Neural cell (in vitro differentiated cells): ENCODE measurements at regions not wholly inside any gene's neighbourhood (a gene's known extent, or its start where the extent isn't known, plus 50 kb on each side); places are given as distances from the start of the nearest gene placed in this dataset.

Experiments
- H2AFZ ChIP-seq: fragments of 200-600, 300-800 bp; sonication (generic), shearing (Covaris generic); 2 replicates; pipeline ENCODE4 v1.6.0; 2014; ENCODE audit warnings: low read depth, mild to moderate bottlenecking, antibody characterized with exemption, low read length, moderate library complexity
- H3F3A ChIP-seq: fragments of 200-600 bp; shearing (Covaris generic); 2 replicates; pipeline ENCODE4 v1.6.1; 2016; ENCODE audit warnings: mild to moderate bottlenecking, moderate library complexity, mixed read lengths, antibody characterized with exemption, low read length; ENCODE audit not compliant: insufficient read depth, poor library complexity, severe bottlenecking
- H3K27ac ChIP-seq: fragments of 200-600, 300-800 bp; sonication (generic), shearing (Covaris generic); 2 replicates; pipeline ENCODE4 v1.5.1; 2014; ENCODE audit warnings: mild to moderate bottlenecking, low read length, moderate library complexity
- H3K27me3 ChIP-seq: fragments of 300-800, 200-600 bp; sonication (generic), shearing (Covaris generic); 2 replicates; pipeline ENCODE4 v1.6.0; 2014; ENCODE audit warnings: mild to moderate bottlenecking, low read depth, low read length, moderate library complexity; ENCODE audit not compliant: insufficient read depth
- H3K36me3 ChIP-seq: fragments of 300-800, 200-600 bp; sonication (generic), shearing (Covaris generic); 2 replicates; pipeline ENCODE4 v1.5.1; 2014; ENCODE audit warnings: mild to moderate bottlenecking, antibody characterized with exemption, low read length, moderate library complexity; ENCODE audit not compliant: insufficient read depth
- H3K4me2 ChIP-seq: fragments of 300-800, 200-600 bp; sonication (generic), shearing (Covaris generic); 2 replicates; pipeline ENCODE4 v1.6.0; 2014; ENCODE audit warnings: mild to moderate bottlenecking, low read length
- H3K4me3 ChIP-seq: fragments of 300-800, 200-600 bp; sonication (generic), shearing (Covaris generic); 2 replicates; pipeline ENCODE4 v1.5.1; 2014; ENCODE audit warnings: mild to moderate bottlenecking, low read length, moderate library complexity
- H3K79me2 ChIP-seq: fragments of 200-600 bp; shearing (Covaris generic); replicated peaks from 2 replicates; pipeline ENCODE4 v1.6.0; 2014; ENCODE audit warnings: mild to moderate bottlenecking, low read length, moderate library complexity; ENCODE audit not compliant: insufficient read depth
- H3K9ac ChIP-seq: fragments of 300-800, 200-600 bp; sonication (generic), shearing (Covaris generic); 2 replicates; pipeline ENCODE4 v1.6.1; 2016; ENCODE audit warnings: mild to moderate bottlenecking, low read length, mixed read lengths
- H3K9me2 ChIP-seq: fragments of 200-600 bp; shearing (Covaris generic); 2 replicates; pipeline ENCODE4 v1.6.1; 2016; ENCODE audit warnings: mild to moderate bottlenecking, low read length, mixed read lengths; ENCODE audit not compliant: insufficient read depth
- H3K9me3 ChIP-seq: fragments of 200-600, 300-800 bp; sonication (generic), shearing (Covaris generic); 2 replicates; pipeline ENCODE4 v1.6.1; 2016; ENCODE audit warnings: mild to moderate bottlenecking, mixed run types, low read length, moderate library complexity, mixed read lengths
- H4K20me1 ChIP-seq: fragments of 200-600 bp; shearing (Covaris generic); 2 replicates; pipeline ENCODE4 v1.6.1; 2016; ENCODE audit warnings: mild to moderate bottlenecking, mixed run types; ENCODE audit not compliant: insufficient read depth
- CTCF ChIP-seq: fragments of 450-650 bp; IDR thresholded peaks from 2 replicates; pipeline ENCODE4 v1.5.1; 2014; ENCODE audit warnings: antibody characterized with exemption, mild to moderate bottlenecking, moderate library complexity; ENCODE audit not compliant: poor library complexity, severe bottlenecking
- EP300 ChIP-seq: fragments of 450-650 bp; conservative IDR thresholded peaks from 2 replicates; pipeline ENCODE4 v1.6.1; 2014; ENCODE audit warnings: antibody characterized with exemption, mild to moderate bottlenecking, moderate library complexity; ENCODE audit not compliant: poor library complexity, severe bottlenecking
- EZH2 ChIP-seq: fragments of 200-600, 300-800 bp; shearing (Covaris generic), sonication (generic); IDR thresholded peaks from 2 replicates; pipeline ENCODE4 v1.6.1; 2014; ENCODE audit warnings: antibody characterized with exemption, low read length, borderline replicate concordance, mild to moderate bottlenecking; ENCODE audit not compliant: insufficient read depth, poor library complexity, severe bottlenecking
- MXI1 ChIP-seq: fragments of 450-650 bp; conservative IDR thresholded peaks from 2 replicates; pipeline ENCODE4 v1.6.1; 2014; ENCODE audit warnings: antibody characterized with exemption, mild to moderate bottlenecking; ENCODE audit not compliant: poor library complexity, severe bottlenecking
- POLR2AphosphoS5 ChIP-seq: IDR thresholded peaks from 2 replicates; pipeline ENCODE4 v1.6.1; 2012
- RAD21 ChIP-seq: fragments of 450-650 bp; conservative IDR thresholded peaks from 2 replicates; pipeline ENCODE4 v1.6.1; 2014; ENCODE audit warnings: antibody characterized with exemption, mild to moderate bottlenecking, moderate library complexity
- SMC3 ChIP-seq: fragments of 450-650 bp; conservative IDR thresholded peaks from 2 replicates; pipeline ENCODE4 v1.6.1; 2014; ENCODE audit warnings: antibody characterized with exemption, mild to moderate bottlenecking, moderate library complexity; ENCODE audit not compliant: poor library complexity
- TAF1 ChIP-seq: IDR thresholded peaks from 2 replicates; pipeline ENCODE4 v1.6.1; 2012; ENCODE audit warnings: low read depth
- TF ChIP-seq, protein P1 (sequence below): IDR thresholded peaks from 2 replicates; pipeline ENCODE4 v1.6.1; 2012; ENCODE audit warnings: borderline replicate concordance

DNA sequence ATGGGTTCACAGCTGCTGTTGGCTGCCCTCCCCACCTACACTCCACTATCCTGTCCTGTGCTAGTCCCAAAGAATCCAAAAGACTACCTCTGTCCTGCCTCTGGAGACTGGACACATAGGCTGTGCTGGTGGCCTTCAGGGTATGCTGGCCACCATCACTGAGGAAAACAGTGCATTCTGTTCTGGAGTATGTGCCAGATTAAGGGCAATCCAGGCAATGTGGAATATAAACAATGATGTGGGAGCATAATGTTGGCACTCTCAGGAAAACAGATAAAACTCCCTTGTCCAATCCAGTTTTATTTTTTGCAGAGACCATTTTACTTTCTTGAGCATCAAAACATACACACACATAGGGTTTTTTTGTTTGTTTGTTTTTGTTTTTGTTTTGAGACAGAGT is 94.3 kb downstream of the GLUL start:
- TF ChIP-seq CTCF (no peak), TAF1 (no peak), EP300 (no peak)
- no peaks in the 10 kb centered on the region for H3K36me3 ChIP-seq
- no peaks in the 10 kb centered on the region for H3K9me2 ChIP-seq
- H3K79me2 ChIP-seq = no peaks in the 10 kb centered on the region
- no peak overlapping the region for H3K27ac ChIP-seq
- H3K9me3 ChIP-seq = no peaks in the 10 kb centered on the region
- H2AFZ ChIP-seq = no peak overlapping the region
- no peak overlapping the region for H3K4me2 ChIP-seq
- H3K4me3 ChIP-seq = no peak overlapping the region
- H3K9ac ChIP-seq = no peak overlapping the region
- no peaks in the 10 kb centered on the region for H3F3A ChIP-seq
- H4K20me1 ChIP-seq = no peaks in the 10 kb centered on the region
- no peaks in the 10 kb centered on the region for H3K27me3 ChIP-seq

GRCh38 chr1:182295697-182296096 is 95.9 kb downstream of the GLUL start:
- H3K9me2 ChIP-seq = no peaks in the 10 kb centered on the region
- no peaks in the 10 kb centered on the region for H4K20me1 ChIP-seq
- no peak overlapping the region for H2AFZ ChIP-seq
- no peak overlapping the region for H3K4me3 ChIP-seq
- H3K79me2 ChIP-seq = no peaks in the 10 kb centered on the region
- H3K9me3 ChIP-seq = no peaks in the 10 kb centered on the region
- TF ChIP-seq POLR2AphosphoS5 = no peak
- no peak for TF ChIP-seq CTCF
- no peak for TF ChIP-seq TAF1
- H3K27me3 ChIP-seq = no peaks in the 10 kb centered on the region
- H3K4me2 ChIP-seq = no peak overlapping the region
- no peak overlapping the region for H3K9ac ChIP-seq
- no peak overlapping the region for H3K27ac ChIP-seq
- no peaks in the 10 kb centered on the region for H3K36me3 ChIP-seq
- no peaks in the 10 kb centered on the region for H3F3A ChIP-seq

- Histone ChIP-seq H3K27ac (no peak overlapping the region), H3K9ac (no peak overlapping the region)
These were observed 98.4 kb downstream of the GLUL start for GRCh38 chr1:182293119-182293589.

More at GRCh38 chr1:182293119-182293589, 98.4 kb downstream of the GLUL start:
- Histone ChIP-seq H3K27me3 (no peaks in the 10 kb centered on the region), H3K36me3 (no peaks in the 10 kb centered on the region), H3K9me2 (no peaks in the 10 kb centered on the region), H4K20me1 (no peaks in the 10 kb centered on the region), H3K79me2 (no peaks in the 10 kb centered on the region), H3K9me3 (no peaks in the 10 kb centered on the region), H3K4me3 (no peak overlapping the region), H2AFZ (no peak overlapping the region), H3F3A (no peaks in the 10 kb centered on the region), H3K4me2 (no peak overlapping the region)
- TF ChIP-seq SMC3 (no peak), TAF1 (no peak), CTCF (no peak), POLR2AphosphoS5 (no peak), EP300 (no peak), MXI1 (no peak), EZH2 (no peak), RAD21 (no peak)
- TF ChIP-seq, protein P1, sequence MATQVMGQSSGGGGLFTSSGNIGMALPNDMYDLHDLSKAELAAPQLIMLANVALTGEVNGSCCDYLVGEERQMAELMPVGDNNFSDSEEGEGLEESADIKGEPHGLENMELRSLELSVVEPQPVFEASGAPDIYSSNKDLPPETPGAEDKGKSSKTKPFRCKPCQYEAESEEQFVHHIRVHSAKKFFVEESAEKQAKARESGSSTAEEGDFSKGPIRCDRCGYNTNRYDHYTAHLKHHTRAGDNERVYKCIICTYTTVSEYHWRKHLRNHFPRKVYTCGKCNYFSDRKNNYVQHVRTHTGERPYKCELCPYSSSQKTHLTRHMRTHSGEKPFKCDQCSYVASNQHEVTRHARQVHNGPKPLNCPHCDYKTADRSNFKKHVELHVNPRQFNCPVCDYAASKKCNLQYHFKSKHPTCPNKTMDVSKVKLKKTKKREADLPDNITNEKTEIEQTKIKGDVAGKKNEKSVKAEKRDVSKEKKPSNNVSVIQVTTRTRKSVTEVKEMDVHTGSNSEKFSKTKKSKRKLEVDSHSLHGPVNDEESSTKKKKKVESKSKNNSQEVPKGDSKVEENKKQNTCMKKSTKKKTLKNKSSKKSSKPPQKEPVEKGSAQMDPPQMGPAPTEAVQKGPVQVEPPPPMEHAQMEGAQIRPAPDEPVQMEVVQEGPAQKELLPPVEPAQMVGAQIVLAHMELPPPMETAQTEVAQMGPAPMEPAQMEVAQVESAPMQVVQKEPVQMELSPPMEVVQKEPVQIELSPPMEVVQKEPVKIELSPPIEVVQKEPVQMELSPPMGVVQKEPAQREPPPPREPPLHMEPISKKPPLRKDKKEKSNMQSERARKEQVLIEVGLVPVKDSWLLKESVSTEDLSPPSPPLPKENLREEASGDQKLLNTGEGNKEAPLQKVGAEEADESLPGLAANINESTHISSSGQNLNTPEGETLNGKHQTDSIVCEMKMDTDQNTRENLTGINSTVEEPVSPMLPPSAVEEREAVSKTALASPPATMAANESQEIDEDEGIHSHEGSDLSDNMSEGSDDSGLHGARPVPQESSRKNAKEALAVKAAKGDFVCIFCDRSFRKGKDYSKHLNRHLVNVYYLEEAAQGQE = no peak
